Stimulated activated CD8-positive, alpha-beta memory T cell treated with anti-CD3 and anti-CD28 coated beads, Interleukin-7, amount 100 ng/mL, for 24 hours (primary cell): ENCODE measurements at regions not wholly inside any gene's neighbourhood (a gene's known extent, or its start where the extent isn't known, plus 50 kb on each side); places are given as distances from the start of the nearest gene placed in this dataset.
"Not testable (repeated sequence)": the region's sequence is repeated elsewhere in the genome, so short reads cannot be mapped to it uniquely, and the experiment has no call there.

Source experiments
- DNase-seq: peaks from one replicate; pipeline ENCODE4 v3.0.0-alpha.2; 2020; ENCODE audit warnings: low read depth

GRCh38 chr6:27106382-27106781, 141.1 kb upstream of the PRSS16 start:
- no peak for DNase-seq

- no peak for DNase-seq
These were observed 135.8 kb upstream of the PRSS16 start for GRCh38 chr6:27111743-27112142.

GRCh38 chr6:27112974-27113373, 134.5 kb upstream of the PRSS16 start:
- DNase-seq: no peak

GRCh38 chr6:27119329-27119728, 128.2 kb upstream of the PRSS16 start:
- no peak for DNase-seq

- DNase-seq: no peak
These were observed 127.7 kb upstream of the PRSS16 start for GRCh38 chr6:27119761-27120160.

GRCh38 chr6:27121640-27122039, 125.9 kb upstream of the PRSS16 start:
- DNase-seq: no peak

- no peak for DNase-seq
These were observed 123.2 kb upstream of the PRSS16 start for GRCh38 chr6:27124252-27124657.

GRCh38 chr6:27126046-27126814, 121.3 kb upstream of the PRSS16 start:
- no peak for DNase-seq

GRCh38 chr6:27126815-27127537, 120.5 kb upstream of the PRSS16 start:
- peak; percentile 55 for DNase-seq

- not testable (repeated sequence) for DNase-seq
These were observed 119.6 kb upstream of the PRSS16 start for GRCh38 chr6:27127874-27128273.

GRCh38 chr6:27128311-27129094, 119.0 kb upstream of the PRSS16 start:
- DNase-seq: no peak

GRCh38 chr6:27129095-27129815, 118.2 kb upstream of the PRSS16 start:
- DNase-seq: no peak

GRCh38 chr6:27129917-27130316, 117.6 kb upstream of the PRSS16 start:
- no peak for DNase-seq

- DNase-seq: no peak
These were observed 116.7 kb upstream of the PRSS16 start for GRCh38 chr6:27130668-27131428.

- not testable (repeated sequence) for DNase-seq
These were observed 115.3 kb upstream of the PRSS16 start for GRCh38 chr6:27132282-27132531.

- peak; percentile 69 for DNase-seq
These were observed 114.8 kb upstream of the PRSS16 start for GRCh38 chr6:27132532-27133280.

- DNase-seq: no peak
These were observed 113.9 kb upstream of the PRSS16 start for GRCh38 chr6:27133281-27134227.

GRCh38 chr6:27135087-27135657, 112.3 kb upstream of the PRSS16 start:
- DNase-seq: no peak

- no peak for DNase-seq
These were observed 111.3 kb upstream of the PRSS16 start for GRCh38 chr6:27136077-27136644.
